H9 (cell line): ENCODE measurements at regions not wholly inside any gene's neighbourhood (a gene's known extent, or its start where the extent isn't known, plus 50 kb on each side); places are given as distances from the start of the nearest gene placed in this dataset.

Experiments
- DNase-seq: peaks from one replicate; pipeline ENCODE4 v3.0.0-alpha.2; 2017
- H2AFZ ChIP-seq: one replicate; pipeline ENCODE4 v1.6.1; 2013; ENCODE audit warnings: mild to moderate bottlenecking, low read length, control low read depth, moderate library complexity
- H2AK5ac ChIP-seq: 2 replicates; pipeline ENCODE4 v1.6.1; 2013; ENCODE audit warnings: low read length, control low read depth, mixed read lengths; ENCODE audit not compliant: insufficient read length
- H2BK120ac ChIP-seq: one replicate; pipeline ENCODE4 v1.6.1; 2013; ENCODE audit warnings: low read depth, mild to moderate bottlenecking, low read length, control low read depth, inconsistent platforms; ENCODE audit not compliant: poor library complexity, severe bottlenecking
- H2BK12ac ChIP-seq: 2 replicates; pipeline ENCODE4 v1.6.1; 2013; ENCODE audit warnings: low read length, control low read depth, mixed read lengths, low read depth; ENCODE audit not compliant: insufficient read length
- H2BK15ac ChIP-seq: 2 replicates; pipeline ENCODE4 v1.6.1; 2013; ENCODE audit warnings: low read depth, low read length, control low read depth
- H2BK20ac ChIP-seq: one replicate; pipeline ENCODE4 v1.6.1; 2013; ENCODE audit warnings: low read depth, mild to moderate bottlenecking, low read length, control low read depth, inconsistent platforms; ENCODE audit not compliant: poor library complexity, severe bottlenecking
- H2BK5ac ChIP-seq: 2 replicates; pipeline ENCODE4 v1.6.1; 2013; ENCODE audit warnings: low read length, control low read depth, mixed read lengths; ENCODE audit not compliant: insufficient read length
- H3K14ac ChIP-seq: 2 replicates; pipeline ENCODE4 v1.6.1; 2013; ENCODE audit warnings: low read length, control low read depth; ENCODE audit not compliant: insufficient read depth
- H3K18ac ChIP-seq: 2 replicates; pipeline ENCODE4 v1.6.1; 2013; ENCODE audit warnings: low read depth, mild to moderate bottlenecking, mixed read lengths, low read length, control low read depth; ENCODE audit not compliant: insufficient read length
- H3K23ac ChIP-seq: 2 replicates; pipeline ENCODE4 v1.6.1; 2013; ENCODE audit warnings: low read length, control low read depth, mixed read lengths, low read depth; ENCODE audit not compliant: insufficient read length
- H3K23me2 ChIP-seq: 2 replicates; pipeline ENCODE4 v1.6.1; 2013; ENCODE audit warnings: low read depth, mild to moderate bottlenecking, mixed read lengths, low read length, control low read depth; ENCODE audit not compliant: insufficient read length, poor library complexity, severe bottlenecking
- H3K27ac ChIP-seq: 2 replicates; pipeline ENCODE4 v1.5.1; 2013; ENCODE audit warnings: low read length, control low read depth, mixed read lengths, low read depth; ENCODE audit not compliant: insufficient read length
- H3K27me3 ChIP-seq: 2 replicates; pipeline ENCODE4 v1.6.1; 2013; ENCODE audit warnings: low read length, control low read depth, inconsistent platforms; ENCODE audit not compliant: insufficient read depth
- H3K4ac ChIP-seq: 2 replicates; pipeline ENCODE4 v1.6.1; 2013; ENCODE audit warnings: low read depth, mild to moderate bottlenecking, control low read depth, inconsistent platforms, low read length, moderate library complexity
- H3K4me1 ChIP-seq: 2 replicates; pipeline ENCODE4 v1.6.1; 2013; ENCODE audit warnings: low read length, control low read depth, inconsistent platforms; ENCODE audit not compliant: insufficient read depth
- H3K4me2 ChIP-seq: 2 replicates; pipeline ENCODE4 v1.6.1; 2013; ENCODE audit warnings: low read length, control low read depth, mixed read lengths; ENCODE audit not compliant: insufficient read length, insufficient read depth
- H3K56ac ChIP-seq: 2 replicates; pipeline ENCODE4 v1.6.1; 2013; ENCODE audit warnings: low read depth, mild to moderate bottlenecking, mixed read lengths, low read length, control low read depth; ENCODE audit not compliant: insufficient read length
- H3K79me1 ChIP-seq: 2 replicates; pipeline ENCODE4 v1.6.1; 2013; ENCODE audit warnings: low read depth, mild to moderate bottlenecking, moderate library complexity, low read length, control low read depth, inconsistent platforms; ENCODE audit not compliant: insufficient read depth, poor library complexity, severe bottlenecking
- H3K79me2 ChIP-seq: 2 replicates; pipeline ENCODE4 v1.6.1; 2013; ENCODE audit warnings: low read length, control low read depth, inconsistent platforms; ENCODE audit not compliant: insufficient read depth
- H3K9ac ChIP-seq: 2 replicates; pipeline ENCODE4 v1.6.1; 2013; ENCODE audit warnings: low read length, control low read depth, mixed read lengths; ENCODE audit not compliant: insufficient read length; ENCODE audit errors: extremely low read depth
- H3K9me3 ChIP-seq: one replicate; pipeline ENCODE4 v1.6.1; 2013; ENCODE audit warnings: low read depth, low read length, inconsistent platforms; ENCODE audit not compliant: control insufficient read depth
- H3T11ph ChIP-seq: one replicate; pipeline ENCODE4 v1.6.1; 2013; ENCODE audit warnings: mild to moderate bottlenecking, low read length, control low read depth, inconsistent platforms
- H4K20me1 ChIP-seq: one replicate; pipeline ENCODE4 v1.6.1; 2013; ENCODE audit not compliant: control insufficient read depth, insufficient read length, insufficient read depth
- H4K5ac ChIP-seq: 2 replicates; pipeline ENCODE4 v1.6.1; 2013; ENCODE audit warnings: low read depth, mild to moderate bottlenecking, mixed read lengths, low read length, control low read depth; ENCODE audit not compliant: insufficient read length
- H4K8ac ChIP-seq: replicated peaks from 2 replicates; pipeline ENCODE4 v1.6.1; 2013; ENCODE audit warnings: low read length, control low read depth, mixed read lengths, low read depth; ENCODE audit not compliant: insufficient read length
- H4K91ac ChIP-seq: 2 replicates; pipeline ENCODE4 v1.6.1; 2013; ENCODE audit warnings: low read depth, mild to moderate bottlenecking, moderate library complexity, mixed read lengths, low read length, control low read depth; ENCODE audit not compliant: insufficient read length
- H3K27ac Mint-ChIP-seq, 3 experiments: 2 replicates in 2 of 3; 3 replicates in 1 of 3; pipeline ENCODE4 v1.8.0; 2020 to 2021; ENCODE audit warnings: mixed read lengths in 3 of 3, mild to moderate bottlenecking in 1 of 3, moderate library complexity in 1 of 3
- H3K27me3 Mint-ChIP-seq: 2 replicates; pipeline ENCODE4 v1.8.0; 2021; ENCODE audit warnings: low read depth, mild to moderate bottlenecking, moderate library complexity, mixed read lengths
- H3K36me3 Mint-ChIP-seq, 3 experiments: 2 replicates in 2 of 3; 3 replicates in 1 of 3; pipeline ENCODE4 v1.8.0; 2020 to 2021; ENCODE audit warnings: low read depth in 3 of 3, mixed read lengths in 3 of 3; ENCODE audit not compliant: insufficient read depth in 1 of 3
- H3K4me1 Mint-ChIP-seq, 2 experiments: 2 replicates each; pipeline ENCODE4 v1.8.0; 2020; ENCODE audit warnings: mixed read lengths in 2 of 2
- H3K4me3 Mint-ChIP-seq, 2 experiments: 2 replicates in 1 of 2; 3 replicates in 1 of 2; pipeline ENCODE4 v1.8.0; 2020 to 2021; ENCODE audit warnings: mild to moderate bottlenecking in 2 of 2, mixed read lengths in 2 of 2, moderate library complexity in 1 of 2
- H3K9me3 Mint-ChIP-seq, 2 experiments: 2 replicates in 1 of 2; 3 replicates in 1 of 2; pipeline ENCODE4 v1.8.0; 2020; ENCODE audit warnings: mild to moderate bottlenecking in 2 of 2, mixed read lengths in 2 of 2, moderate library complexity in 1 of 2
- WGBS: extraction: QIAGEN DNeasy Blood & Tissue Kit; methylation state at CpG from one replicate; pipeline ENCODE4 v1.1.7; 2013; ENCODE audit warnings: missing lambda C conversion rate, low lambda C conversion rate, mixed read lengths; ENCODE audit not compliant: insufficient read length; ENCODE audit errors: extremely low coverage; 5-methylcytosine and 5-hydroxymethylcytosine counted together
- TF ChIP-seq, protein P1 (sequence below): fragments of 200-600 bp; sonication (generic); conservative IDR thresholded peaks from 3 replicates; pipeline ENCODE4 v1.8.0; 2021; ENCODE audit warnings: antibody characterized with exemption, mild to moderate bottlenecking

DNA sequence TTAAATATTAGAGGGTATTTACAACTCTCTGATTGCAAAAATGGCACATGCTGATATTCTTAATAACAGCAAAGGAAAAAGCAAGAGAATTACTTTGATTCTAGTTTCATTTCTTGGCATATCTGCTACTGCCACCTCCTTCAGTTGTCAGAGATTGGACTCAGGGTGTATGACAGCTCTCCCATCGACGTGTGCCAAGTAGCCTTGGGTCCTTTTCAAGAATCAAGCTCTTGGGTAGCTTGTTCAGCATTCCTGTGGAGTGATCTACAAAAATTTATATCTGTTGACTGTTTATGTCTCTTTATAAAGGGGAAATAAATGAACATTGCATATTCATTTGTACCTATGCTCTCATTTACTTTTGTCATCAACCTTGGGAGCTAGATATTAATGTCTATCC lies 315.6 kb downstream of the PRR16 start:
- H4K8ac ChIP-seq: no peak overlapping the region
- no peak overlapping the region for H3K23ac ChIP-seq
- TF ChIP-seq, protein P1, sequence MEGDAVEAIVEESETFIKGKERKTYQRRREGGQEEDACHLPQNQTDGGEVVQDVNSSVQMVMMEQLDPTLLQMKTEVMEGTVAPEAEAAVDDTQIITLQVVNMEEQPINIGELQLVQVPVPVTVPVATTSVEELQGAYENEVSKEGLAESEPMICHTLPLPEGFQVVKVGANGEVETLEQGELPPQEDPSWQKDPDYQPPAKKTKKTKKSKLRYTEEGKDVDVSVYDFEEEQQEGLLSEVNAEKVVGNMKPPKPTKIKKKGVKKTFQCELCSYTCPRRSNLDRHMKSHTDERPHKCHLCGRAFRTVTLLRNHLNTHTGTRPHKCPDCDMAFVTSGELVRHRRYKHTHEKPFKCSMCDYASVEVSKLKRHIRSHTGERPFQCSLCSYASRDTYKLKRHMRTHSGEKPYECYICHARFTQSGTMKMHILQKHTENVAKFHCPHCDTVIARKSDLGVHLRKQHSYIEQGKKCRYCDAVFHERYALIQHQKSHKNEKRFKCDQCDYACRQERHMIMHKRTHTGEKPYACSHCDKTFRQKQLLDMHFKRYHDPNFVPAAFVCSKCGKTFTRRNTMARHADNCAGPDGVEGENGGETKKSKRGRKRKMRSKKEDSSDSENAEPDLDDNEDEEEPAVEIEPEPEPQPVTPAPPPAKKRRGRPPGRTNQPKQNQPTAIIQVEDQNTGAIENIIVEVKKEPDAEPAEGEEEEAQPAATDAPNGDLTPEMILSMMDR: no peak
- H3K4me2 ChIP-seq: no peak overlapping the region
- Mint-ChIP-seq H3K36me3 (no peaks in the 10 kb centered on the region), H3K9me3 (no peaks in the 10 kb centered on the region), H3K4me3 (no peak overlapping the region), H3K4me1 (peaks cover 7 to 11% of the 10 kb centered on the region in 2 experiments), H3K27me3 (no peaks in the 10 kb centered on the region), H3K27ac (no peak overlapping the region)
- no peak overlapping the region for H2BK120ac ChIP-seq
- H3K9me3 ChIP-seq: no peaks in the 10 kb centered on the region
- no peak overlapping the region for H2BK12ac ChIP-seq
- H2BK20ac ChIP-seq: no peak overlapping the region
- H3K4me1 ChIP-seq: no peaks in the 10 kb centered on the region
- H3K56ac ChIP-seq: no peak overlapping the region
- no peak overlapping the region for H3K18ac ChIP-seq
- H4K20me1 ChIP-seq: no peaks in the 10 kb centered on the region
- H2AK5ac ChIP-seq: no peak overlapping the region
- no peaks in the 10 kb centered on the region for H3K79me2 ChIP-seq
- no peak overlapping the region for H4K5ac ChIP-seq
- H3K9ac ChIP-seq: no peak overlapping the region
- H2AFZ ChIP-seq: no peak overlapping the region
- H3K27me3 ChIP-seq: no peaks in the 10 kb centered on the region
- no peak overlapping the region for H2BK15ac ChIP-seq
- H3T11ph ChIP-seq: no peak overlapping the region
- no peak overlapping the region for H3K27ac ChIP-seq
- no CpG with 5 or more reads among the region's 2 CpGs for WGBS
- H3K4ac ChIP-seq: no peak overlapping the region
- no peaks in the 10 kb centered on the region for H3K79me1 ChIP-seq
- no peak overlapping the region for H4K91ac ChIP-seq
- H2BK5ac ChIP-seq: no peak overlapping the region
- H3K23me2 ChIP-seq: no peaks in the 10 kb centered on the region
- DNase-seq: no peak
- no peak overlapping the region for H3K14ac ChIP-seq
